Thymus (tissue), 11 donors: ENCODE measurements at regions not wholly inside any gene's neighbourhood (a gene's known extent, or its start where the extent isn't known, plus 50 kb on each side); places are given as distances from the start of the nearest gene placed in this dataset.
"Not testable (repeated sequence)": the region's sequence is repeated elsewhere in the genome, so short reads cannot be mapped to it uniquely, and the experiment has no call there.

Source experiments
- DNase-seq, 9 donors: peaks; one replicate each; pipeline ENCODE4 v3.0.0-alpha.2; 2013; ENCODE audit warnings: low spot score in 9 of 9, low read depth in 6 of 9, missing footprints in 1 of 9
- H3K27ac ChIP-seq, 2 donors: one replicate each; pipeline ENCODE4 v1.5.1; 2013; ENCODE audit warnings: control low read depth in 1 of 2, low read depth in 1 of 2, low read length in 1 of 2, mild to moderate bottlenecking in 1 of 2, moderate library complexity in 1 of 2
- H3K27me3 ChIP-seq, 2 donors: one replicate each; pipeline ENCODE4 v1.5.1; 2013; ENCODE audit warnings: low read length in 1 of 2; ENCODE audit not compliant: control insufficient read depth in 2 of 2, insufficient read depth in 1 of 2
- H3K36me3 ChIP-seq, 2 donors: one replicate each; pipeline ENCODE4 v1.5.1; 2013; ENCODE audit warnings: low read length in 1 of 2, mild to moderate bottlenecking in 1 of 2, moderate library complexity in 1 of 2; ENCODE audit not compliant: control insufficient read depth in 2 of 2, insufficient read depth in 2 of 2
- H3K4me1 ChIP-seq, 2 donors: one replicate each; pipeline ENCODE4 v1.5.1; 2013; ENCODE audit warnings: low read length in 2 of 2; ENCODE audit not compliant: control insufficient read depth in 2 of 2, insufficient read depth in 2 of 2
- H3K4me3 ChIP-seq, 2 donors: one replicate each; pipeline ENCODE4 v1.5.1; 2013; ENCODE audit warnings: low read length in 2 of 2, control low read depth in 1 of 2, mild to moderate bottlenecking in 1 of 2
- H3K9me3 ChIP-seq, 2 donors: one replicate each; pipeline ENCODE4 v1.5.1; 2013; ENCODE audit warnings: low read length in 1 of 2, mild to moderate bottlenecking in 1 of 2; ENCODE audit not compliant: control insufficient read depth in 2 of 2, insufficient read depth in 1 of 2
- WGBS: extraction: QIAGEN DNeasy Blood & Tissue Kit; methylation state at CpG from one replicate; pipeline ENCODE4 v1.1.7; 2013; 5-methylcytosine and 5-hydroxymethylcytosine counted together
- donor health status: healthy.

DNA sequence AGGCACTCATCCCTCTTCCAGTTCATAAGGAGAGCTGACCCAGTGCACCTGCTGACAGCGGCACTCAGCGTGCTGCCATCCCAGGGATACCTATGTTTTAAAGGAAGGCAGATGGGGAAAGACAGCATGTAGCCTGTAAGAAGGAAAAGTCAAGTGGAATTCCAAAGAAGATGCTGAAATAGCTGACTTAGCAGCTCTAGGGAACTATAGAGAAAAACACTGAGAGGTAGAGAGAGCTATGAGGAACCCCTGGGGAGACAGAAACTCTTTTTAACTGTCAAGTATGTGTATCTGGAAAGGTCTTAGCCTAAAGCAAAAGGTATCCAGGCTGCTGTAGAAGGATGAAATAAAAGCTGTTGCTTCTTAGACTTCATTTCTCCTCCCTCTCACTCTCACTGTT is 113.4 kb upstream of the BCL6 start:
- H3K4me1 ChIP-seq = no peaks in the 10 kb centered on the region
- 98% methylated on average over 2 of the region's 2 CpGs for WGBS

DNA sequence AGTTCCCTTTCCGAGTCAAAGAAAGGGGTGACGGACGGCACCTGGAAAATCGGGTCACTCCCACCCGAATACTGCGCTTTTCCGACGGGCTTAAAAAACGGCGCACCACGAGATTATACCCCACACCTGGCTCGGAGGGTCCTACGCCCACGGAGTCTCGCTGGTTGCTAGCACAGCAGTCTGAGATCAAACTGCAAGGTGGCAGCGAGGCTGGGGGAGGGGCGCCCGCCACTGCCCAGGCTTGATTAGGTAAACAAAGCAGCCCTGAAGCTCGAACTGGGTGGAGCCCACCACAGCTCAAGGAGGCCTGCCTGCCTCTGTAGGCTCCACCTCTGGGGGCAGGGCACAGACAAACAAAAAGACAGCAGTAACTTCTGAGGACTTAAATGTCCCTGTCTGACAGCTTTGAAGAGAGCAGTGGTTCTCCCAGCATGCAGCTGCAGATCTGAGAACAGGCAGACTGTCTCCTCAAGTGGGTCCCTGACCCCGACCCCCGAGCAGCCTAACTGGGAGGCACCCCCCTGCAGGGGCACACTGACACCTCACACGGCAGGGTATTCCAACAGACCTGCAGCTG is 117.5 kb upstream of the BCL6 start:
- not testable (repeated sequence) for H3K36me3 ChIP-seq, H3K4me1 ChIP-seq, DNase-seq, H3K27ac ChIP-seq, H3K9me3 ChIP-seq, H3K4me3 ChIP-seq, H3K27me3 ChIP-seq
- 67% methylated on average over 11 of the region's 22 CpGs for WGBS

More for the DNA sequence above, 113.4 kb upstream of the BCL6 start:
- Histone ChIP-seq H3K27me3 (no peaks in the 10 kb centered on the region), H3K27ac (no peak overlapping the region), H3K36me3 (no peaks in the 10 kb centered on the region), H3K9me3 (no peaks in the 10 kb centered on the region), H3K4me3 (no peak overlapping the region)
- no peak for DNase-seq

DNA sequence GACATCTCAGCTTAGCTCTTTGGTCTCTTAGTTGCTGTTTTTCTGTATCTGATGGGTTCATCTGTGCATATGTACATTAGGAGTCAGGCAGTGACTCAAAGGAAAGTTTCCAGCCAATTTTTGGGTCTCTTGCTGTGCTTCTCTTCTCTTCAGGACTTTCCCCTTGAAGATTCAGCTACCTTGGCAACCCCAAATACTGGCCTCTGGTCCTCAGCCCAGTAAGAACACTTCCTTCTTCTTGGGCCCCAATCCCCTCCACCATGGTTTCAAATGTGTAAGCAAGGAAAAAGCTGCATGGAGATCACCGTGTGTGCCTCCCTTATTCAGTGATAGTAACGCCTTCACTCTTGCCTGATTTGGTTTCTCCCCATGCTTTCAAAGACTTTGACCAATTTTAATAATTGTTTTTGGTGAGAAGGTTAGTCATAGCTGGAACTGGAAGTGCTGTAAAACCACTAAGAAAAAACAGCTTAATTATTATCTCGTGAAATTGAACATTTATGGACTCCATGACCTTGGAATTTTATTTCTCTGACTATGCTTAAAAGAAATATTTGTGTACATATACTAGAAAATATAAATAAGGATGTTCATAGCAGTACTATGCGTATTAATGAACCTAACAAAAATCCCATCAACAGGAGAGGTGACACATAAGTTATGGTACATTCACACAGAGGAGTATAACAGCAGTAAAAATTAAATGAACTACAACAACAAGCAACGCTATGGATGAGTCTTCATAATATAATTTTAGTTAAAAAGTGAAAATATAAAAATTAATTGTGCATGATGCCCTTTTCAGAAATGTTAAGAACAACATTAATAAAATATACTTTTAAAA is 125.3 kb upstream of the BCL6 start:
- WGBS = 97% methylated on average over 5 of the region's 5 CpGs
- H3K27ac ChIP-seq = no peak overlapping the region
- H3K4me1 ChIP-seq = no peaks in the 10 kb centered on the region
- no peak overlapping the region for H3K4me3 ChIP-seq
- H3K27me3 ChIP-seq = no peaks in the 10 kb centered on the region
- H3K36me3 ChIP-seq = no peaks in the 10 kb centered on the region
- no peaks in the 10 kb centered on the region for H3K9me3 ChIP-seq
- no peak for DNase-seq

DNA sequence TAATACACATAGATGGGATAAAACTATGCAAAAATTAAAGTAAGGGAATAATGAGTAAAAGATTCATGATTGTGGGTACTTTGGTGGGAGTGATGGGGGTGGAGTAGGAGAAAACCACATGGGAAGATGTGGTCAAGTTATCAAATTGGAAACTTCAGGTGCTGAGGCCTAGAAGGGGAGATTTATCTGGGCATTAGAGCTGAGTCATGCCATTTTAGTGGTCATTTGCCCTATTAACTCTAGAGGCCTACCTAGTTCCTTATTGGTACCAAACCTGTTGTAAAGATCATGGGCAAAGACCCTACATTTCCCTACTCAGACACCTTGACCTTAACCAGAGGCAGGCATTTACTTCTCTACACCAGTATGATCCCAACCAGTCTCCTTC is 125.9 kb upstream of the BCL6 start:
- no peaks in the 10 kb centered on the region for H3K27me3 ChIP-seq
- DNase-seq = no peak
- H3K9me3 ChIP-seq = no peaks in the 10 kb centered on the region
- no peak overlapping the region for H3K4me3 ChIP-seq
- H3K27ac ChIP-seq = no peak overlapping the region
- no peaks in the 10 kb centered on the region for H3K36me3 ChIP-seq
- no peaks in the 10 kb centered on the region for H3K4me1 ChIP-seq

DNA sequence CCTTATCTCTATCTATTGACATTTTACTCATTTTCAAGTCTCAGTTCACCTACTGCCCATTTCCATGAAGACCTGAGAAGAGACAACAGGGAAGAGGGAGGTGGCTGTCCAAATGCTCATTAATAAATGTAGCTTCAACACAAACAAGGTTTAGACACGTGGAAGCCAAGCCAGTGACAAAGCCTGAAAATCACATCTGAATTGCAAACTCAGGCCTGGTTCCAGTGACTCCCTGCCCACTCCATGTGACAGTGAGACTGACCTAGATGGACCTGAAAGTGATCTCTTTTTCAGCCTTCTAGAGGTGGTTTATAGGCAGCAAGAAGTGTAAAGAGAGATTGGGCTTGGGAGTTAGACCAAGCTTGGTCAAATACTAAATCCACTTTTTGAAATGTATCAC is 126.6 kb upstream of the BCL6 start:
- no peak for DNase-seq
- Histone ChIP-seq H3K9me3 (no peaks in the 10 kb centered on the region), H3K27ac (no peak overlapping the region), H3K4me3 (no peak overlapping the region), H3K36me3 (no peaks in the 10 kb centered on the region), H3K27me3 (no peaks in the 10 kb centered on the region), H3K4me1 (no peaks in the 10 kb centered on the region)
- 100% methylated on average over 1 of the region's 1 CpG for WGBS

DNA sequence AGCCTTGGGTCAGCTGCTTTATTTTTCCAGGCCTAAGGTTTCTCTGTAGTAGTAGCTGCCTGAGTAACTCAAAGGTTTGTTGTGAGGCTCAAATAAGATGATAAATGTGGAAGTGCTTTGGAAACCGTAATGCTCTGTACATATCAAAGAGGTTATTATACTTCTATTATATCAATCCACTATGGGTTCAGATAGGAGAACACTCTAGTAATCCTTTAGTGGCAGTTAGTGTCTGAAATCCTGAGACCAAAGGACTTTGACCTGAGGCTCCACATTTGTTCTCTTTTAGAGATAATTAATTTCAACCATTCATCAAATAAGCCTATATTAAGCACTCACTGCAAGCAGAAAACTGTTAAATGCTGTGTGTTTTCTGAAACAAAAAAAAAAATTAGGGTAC is 128.6 kb upstream of the BCL6 start:
- H3K4me3 ChIP-seq = no peak overlapping the region
- WGBS = 96% methylated on average over 1 of the region's 1 CpG
- H3K27ac ChIP-seq = no peak overlapping the region
- no peak for DNase-seq
- no peaks in the 10 kb centered on the region for H3K4me1 ChIP-seq
- no peaks in the 10 kb centered on the region for H3K27me3 ChIP-seq
- no peaks in the 10 kb centered on the region for H3K36me3 ChIP-seq
- no peaks in the 10 kb centered on the region for H3K9me3 ChIP-seq

DNA sequence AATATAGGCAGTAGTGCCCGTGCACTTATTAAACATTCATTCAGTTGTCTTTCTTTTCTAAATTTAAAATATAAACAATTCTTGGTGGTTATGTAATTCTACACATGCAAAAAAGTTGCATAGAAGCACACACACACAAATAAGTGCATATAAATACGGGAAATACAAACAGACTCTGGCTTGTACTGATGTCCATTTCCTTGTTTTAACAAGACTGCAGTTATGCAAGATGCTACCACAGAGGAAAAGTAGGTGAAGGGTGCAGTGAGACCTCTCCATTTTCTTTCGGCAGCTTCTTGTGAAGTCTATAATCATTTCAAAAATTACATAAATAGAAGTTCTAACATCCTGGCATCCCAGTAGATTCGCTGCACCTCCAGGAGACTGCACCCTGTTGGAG is 130.6 kb upstream of the BCL6 start:
- 96% methylated on average over 4 of the region's 4 CpGs for WGBS
- Histone ChIP-seq H3K36me3 (no peaks in the 10 kb centered on the region), H3K4me3 (no peak overlapping the region), H3K9me3 (no peaks in the 10 kb centered on the region), H3K27ac (no peak overlapping the region), H3K4me1 (no peaks in the 10 kb centered on the region), H3K27me3 (no peaks in the 10 kb centered on the region)
- no peak for DNase-seq

DNA sequence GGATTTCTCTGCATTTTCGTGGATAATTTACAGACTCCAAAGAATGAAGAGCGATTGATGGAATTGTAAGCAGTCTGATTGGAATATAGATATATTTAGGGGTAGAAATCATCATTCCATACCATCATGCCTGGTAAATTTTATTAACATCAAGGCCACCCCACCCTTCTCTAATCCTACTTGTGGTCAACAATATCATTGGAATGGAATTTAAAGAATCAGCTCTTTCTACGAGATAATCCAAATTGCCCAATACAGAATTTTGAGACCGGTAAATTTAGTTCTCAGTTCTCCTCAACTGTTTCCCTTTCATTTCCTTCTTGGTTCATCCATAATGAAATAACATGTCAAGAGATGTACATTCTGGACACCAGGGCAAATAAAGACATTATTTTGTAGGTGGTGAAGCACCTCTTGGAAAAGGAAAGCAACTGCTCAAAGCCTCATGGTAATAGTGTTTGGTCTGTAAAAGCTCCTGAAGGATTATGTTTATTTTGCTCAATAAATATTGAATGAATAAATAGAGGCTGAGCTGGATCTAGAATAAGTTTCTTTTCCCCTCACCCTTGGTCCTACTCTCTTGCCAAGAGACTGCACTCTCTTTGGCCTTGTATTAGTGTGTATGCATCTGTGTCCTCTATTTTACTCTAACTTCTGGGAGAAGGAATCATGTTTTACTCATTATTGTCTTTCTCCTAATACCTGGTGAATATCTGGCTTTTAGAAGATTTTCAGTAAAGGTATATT is 133.7 kb upstream of the BCL6 start:
- no peaks in the 10 kb centered on the region for H3K9me3 ChIP-seq
- H3K27ac ChIP-seq = no peak overlapping the region
- no peaks in the 10 kb centered on the region for H3K4me1 ChIP-seq
- no peak overlapping the region for H3K4me3 ChIP-seq
- H3K27me3 ChIP-seq = no peaks in the 10 kb centered on the region
- 98% methylated on average over 4 of the region's 4 CpGs for WGBS
- H3K36me3 ChIP-seq = no peaks in the 10 kb centered on the region
- no peak for DNase-seq

DNA sequence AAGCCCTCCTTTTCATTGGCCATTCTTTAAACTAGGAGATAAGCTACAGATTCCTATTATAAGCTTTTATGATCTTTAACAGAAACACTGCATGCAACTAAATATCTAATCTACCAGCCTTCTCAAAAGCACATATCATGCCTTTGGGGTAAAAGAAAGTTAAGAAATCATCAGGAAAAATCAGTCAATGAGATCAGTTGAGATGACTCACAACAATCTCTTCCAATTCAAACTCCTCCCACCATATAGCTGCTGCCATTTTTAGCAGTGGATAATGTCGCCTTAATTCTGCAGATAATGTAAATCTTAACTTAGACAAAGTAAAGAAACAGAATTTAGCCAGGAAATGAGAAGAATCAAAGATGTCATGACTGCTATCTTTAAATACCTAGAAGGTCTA is 135.2 kb upstream of the BCL6 start:
- Histone ChIP-seq H3K27ac (no peak overlapping the region), H3K27me3 (no peaks in the 10 kb centered on the region), H3K4me3 (no peak overlapping the region), H3K9me3 (no peaks in the 10 kb centered on the region), H3K36me3 (no peaks in the 10 kb centered on the region), H3K4me1 (no peaks in the 10 kb centered on the region)
- DNase-seq = no peak
- WGBS = 96% methylated on average over 1 of the region's 1 CpG
